ENCODE measurements at regions not wholly inside any gene's neighbourhood (a gene's known extent, or its start where the extent isn't known, plus 50 kb on each side); places are given as distances from the start of the nearest gene placed in this dataset.

- Histone ChIP-seq H3K23ac (ENCODE audit: low read depth, low read length, poor library complexity) (no peak overlapping the region), H2BK5ac (ENCODE audit: low read length) (no peak overlapping the region), H3K36me3 (replicated peaks in 1 of 2; ENCODE audit: control insufficient read depth in 2 of 2, insufficient read depth in 2 of 2, low read length in 2 of 2) (no peaks in the 10 kb centered on the region), H3K27ac (replicated peaks; ENCODE audit: low read length) (no peak overlapping the region), H2BK12ac (ENCODE audit: low read length) (no peak overlapping the region), H3K9ac (ENCODE audit: low read depth, low read length, poor library complexity) (no peak overlapping the region), H3K79me1 (ENCODE audit: low read depth, low read length) (no peaks in the 10 kb centered on the region), H3K4me1 (ENCODE audit: control insufficient read depth in 2 of 2, insufficient read depth in 1 of 2, low read depth in 1 of 2, low read length in 2 of 2) (peaks cover 0 to 4% of the 10 kb centered on the region in 2 donors), H3K4me3 (ENCODE audit: low read length in 2 of 2) (no peak overlapping the region), H2BK15ac (ENCODE audit: low read length) (no peak overlapping the region), H2AK5ac (ENCODE audit: low read depth, low read length) (no peak overlapping the region), H3K4ac (ENCODE audit: low read length) (no peak overlapping the region), H3K4me2 (ENCODE audit: insufficient read depth, low read length, poor library complexity, severe bottlenecking) (no peak overlapping the region), H2AFZ (ENCODE audit: low read length) (no peak overlapping the region), H4K91ac (ENCODE audit: low read depth, low read length, poor library complexity) (no peak overlapping the region), H3K18ac (ENCODE audit: low read length) (no peak overlapping the region), H3K14ac (ENCODE audit: low read length) (no peak overlapping the region), H2BK120ac (ENCODE audit: low read depth, low read length) (no peak overlapping the region), H3K9me3 (replicated peaks in 1 of 2; ENCODE audit: control insufficient read depth in 2 of 2, insufficient read depth in 1 of 2, low read depth in 1 of 2, low read length in 2 of 2) (no peaks in the 10 kb centered on the region), H4K8ac (ENCODE audit: low read depth, low read length) (no peak overlapping the region), H3K27me3 (ENCODE audit: control insufficient read depth in 3 of 3, insufficient read depth in 3 of 3, low read depth in 1 of 3, low read length in 3 of 3) (no peaks in the 10 kb centered on the region)
- DNase-seq (ENCODE audit: low spot score) = no peak
- no CpG with 5 or more reads among the region's 10 CpGs for WGBS, 2 donors (ENCODE audit: extremely low coverage in 2 of 2, insufficient read length in 2 of 2, insufficient replicate concordance in 1 of 2)
Observed at GRCh38 chr1:60952612-60953111, 129.7 kb upstream of the NFIA start.

- Histone ChIP-seq H3K9me3 (replicated peaks in 1 of 2; ENCODE audit: control insufficient read depth in 2 of 2, insufficient read depth in 1 of 2, low read depth in 1 of 2, low read length in 2 of 2) (no peaks in the 10 kb centered on the region), H2BK5ac (ENCODE audit: low read length) (no peak overlapping the region), H3K14ac (ENCODE audit: low read length) (no peak overlapping the region), H3K4ac (ENCODE audit: low read length) (no peak overlapping the region), H2BK15ac (ENCODE audit: low read length) (no peak overlapping the region), H3K4me3 (ENCODE audit: low read length in 2 of 2) (no peak overlapping the region), H2BK12ac (ENCODE audit: low read length) (no peak overlapping the region), H2BK120ac (ENCODE audit: low read depth, low read length) (no peak overlapping the region), H2AK5ac (ENCODE audit: low read depth, low read length) (no peak overlapping the region), H3K23ac (ENCODE audit: low read depth, low read length, poor library complexity) (no peak overlapping the region), H3K27ac (replicated peaks; ENCODE audit: low read length) (no peak overlapping the region), H3K4me2 (ENCODE audit: insufficient read depth, low read length, poor library complexity, severe bottlenecking) (no peak overlapping the region), H3K9ac (ENCODE audit: low read depth, low read length, poor library complexity) (no peak overlapping the region), H3K4me1 (ENCODE audit: control insufficient read depth in 2 of 2, insufficient read depth in 1 of 2, low read depth in 1 of 2, low read length in 2 of 2) (peaks cover 0 to 4% of the 10 kb centered on the region in 2 donors), H4K91ac (ENCODE audit: low read depth, low read length, poor library complexity) (no peak overlapping the region), H3K18ac (ENCODE audit: low read length) (no peak overlapping the region), H4K8ac (ENCODE audit: low read depth, low read length) (no peak overlapping the region), H2AFZ (ENCODE audit: low read length) (no peak overlapping the region), H3K27me3 (ENCODE audit: control insufficient read depth in 3 of 3, insufficient read depth in 3 of 3, low read depth in 1 of 3, low read length in 3 of 3) (no peaks in the 10 kb centered on the region), H3K36me3 (replicated peaks in 1 of 2; ENCODE audit: control insufficient read depth in 2 of 2, insufficient read depth in 2 of 2, low read length in 2 of 2) (no peaks in the 10 kb centered on the region), H3K79me1 (ENCODE audit: low read depth, low read length) (no peaks in the 10 kb centered on the region)
- no CpG with 5 or more reads among the region's 9 CpGs for WGBS, 2 donors (ENCODE audit: extremely low coverage in 2 of 2, insufficient read length in 2 of 2, insufficient replicate concordance in 1 of 2)
- no peak for DNase-seq (ENCODE audit: low spot score)
Observed at GRCh38 chr1:60950224-60951063, 131.9 kb upstream of the NFIA start.

GRCh38 chr1:60949826-60950197 lies 132.5 kb upstream of the NFIA start:
- H3K27me3 ChIP-seq (ENCODE audit: control insufficient read depth in 3 of 3, insufficient read depth in 3 of 3, low read depth in 1 of 3, low read length in 3 of 3) = no peaks in the 10 kb centered on the region
- H3K23ac ChIP-seq (ENCODE audit: low read depth, low read length, poor library complexity) = no peak overlapping the region
- H3K4me1 ChIP-seq (ENCODE audit: control insufficient read depth in 2 of 2, insufficient read depth in 1 of 2, low read depth in 1 of 2, low read length in 2 of 2) = peaks cover 0 to 4% of the 10 kb centered on the region in 2 donors
- H3K18ac ChIP-seq (ENCODE audit: low read length) = no peak overlapping the region
- H3K36me3 ChIP-seq (replicated peaks in 1 of 2; ENCODE audit: control insufficient read depth in 2 of 2, insufficient read depth in 2 of 2, low read length in 2 of 2) = no peaks in the 10 kb centered on the region
- no peak overlapping the region for H2BK120ac ChIP-seq (ENCODE audit: low read depth, low read length)
- no peak overlapping the region for H2BK15ac ChIP-seq (ENCODE audit: low read length)
- H3K4me2 ChIP-seq (ENCODE audit: insufficient read depth, low read length, poor library complexity, severe bottlenecking) = no peak overlapping the region
- no peak overlapping the region for H2AFZ ChIP-seq (ENCODE audit: low read length)
- H2AK5ac ChIP-seq (ENCODE audit: low read depth, low read length) = no peak overlapping the region
- no peak overlapping the region for H4K91ac ChIP-seq (ENCODE audit: low read depth, low read length, poor library complexity)
- H3K4me3 ChIP-seq (ENCODE audit: low read length in 2 of 2) = no peak overlapping the region
- no peaks in the 10 kb centered on the region for H3K9me3 ChIP-seq (replicated peaks in 1 of 2; ENCODE audit: control insufficient read depth in 2 of 2, insufficient read depth in 1 of 2, low read depth in 1 of 2, low read length in 2 of 2)
- no peak overlapping the region for H3K9ac ChIP-seq (ENCODE audit: low read depth, low read length, poor library complexity)
- H4K8ac ChIP-seq (ENCODE audit: low read depth, low read length) = no peak overlapping the region
- H2BK5ac ChIP-seq (ENCODE audit: low read length) = no peak overlapping the region
- WGBS, 2 donors (ENCODE audit: extremely low coverage in 2 of 2, insufficient read length in 2 of 2, insufficient replicate concordance in 1 of 2) = no CpG with 5 or more reads among the region's 3 CpGs
- H3K14ac ChIP-seq (ENCODE audit: low read length) = no peak overlapping the region
- H3K4ac ChIP-seq (ENCODE audit: low read length) = no peak overlapping the region
- H2BK12ac ChIP-seq (ENCODE audit: low read length) = no peak overlapping the region
- DNase-seq (ENCODE audit: low spot score) = no peak
- H3K27ac ChIP-seq (replicated peaks; ENCODE audit: low read length) = no peak overlapping the region
- H3K79me1 ChIP-seq (ENCODE audit: low read depth, low read length) = no peaks in the 10 kb centered on the region

- Histone ChIP-seq H2BK15ac (ENCODE audit: low read length) (no peak overlapping the region), H4K8ac (ENCODE audit: low read depth, low read length) (no peak overlapping the region), H3K4ac (ENCODE audit: low read length) (no peak overlapping the region), H4K91ac (ENCODE audit: low read depth, low read length, poor library complexity) (no peak overlapping the region), H2BK5ac (ENCODE audit: low read length) (no peak overlapping the region), H3K27ac (replicated peaks; ENCODE audit: low read length) (no peak overlapping the region), H3K4me2 (ENCODE audit: insufficient read depth, low read length, poor library complexity, severe bottlenecking) (no peak overlapping the region), H3K79me1 (ENCODE audit: low read depth, low read length) (no peaks in the 10 kb centered on the region), H3K4me1 (ENCODE audit: control insufficient read depth in 2 of 2, insufficient read depth in 1 of 2, low read depth in 1 of 2, low read length in 2 of 2) (peaks cover 0 to 4% of the 10 kb centered on the region in 2 donors), H3K23ac (ENCODE audit: low read depth, low read length, poor library complexity) (no peak overlapping the region), H3K18ac (ENCODE audit: low read length) (peak overlapping the region; percentile 49), H2AFZ (ENCODE audit: low read length) (no peak overlapping the region), H3K9ac (ENCODE audit: low read depth, low read length, poor library complexity) (no peak overlapping the region), H2AK5ac (ENCODE audit: low read depth, low read length) (no peak overlapping the region), H3K14ac (ENCODE audit: low read length) (no peak overlapping the region), H3K9me3 (replicated peaks in 1 of 2; ENCODE audit: control insufficient read depth in 2 of 2, insufficient read depth in 1 of 2, low read depth in 1 of 2, low read length in 2 of 2) (no peaks in the 10 kb centered on the region), H3K4me3 (ENCODE audit: low read length in 2 of 2) (no peak overlapping the region), H3K36me3 (replicated peaks in 1 of 2; ENCODE audit: control insufficient read depth in 2 of 2, insufficient read depth in 2 of 2, low read length in 2 of 2) (no peaks in the 10 kb centered on the region), H2BK120ac (ENCODE audit: low read depth, low read length) (no peak overlapping the region), H2BK12ac (ENCODE audit: low read length) (no peak overlapping the region), H3K27me3 (ENCODE audit: control insufficient read depth in 3 of 3, insufficient read depth in 3 of 3, low read depth in 1 of 3, low read length in 3 of 3) (no peaks in the 10 kb centered on the region)
- no peak for DNase-seq (ENCODE audit: low spot score)
- WGBS, 2 donors (ENCODE audit: extremely low coverage in 2 of 2, insufficient read length in 2 of 2, insufficient replicate concordance in 1 of 2) = no CpG with 5 or more reads among the region's 5 CpGs
Observed at GRCh38 chr1:60949154-60949825, 133.1 kb upstream of the NFIA start.
